GM23338 (cell line): ENCODE measurements at regions not wholly inside any gene's neighbourhood (a gene's known extent, or its start where the extent isn't known, plus 50 kb on each side); places are given as distances from the start of the nearest gene placed in this dataset.

Experiments used
- CREB1 ChIP-seq: fragments of 250-450 bp; sonication (Bioruptor Pico); IDR thresholded peaks from 2 replicates; pipeline ENCODE4 v1.5.0; 2020; ENCODE audit warnings: low read depth, mild to moderate bottlenecking, moderate library complexity
- ETS1 ChIP-seq: IDR thresholded peaks from 2 replicates; pipeline ENCODE4 v1.6.1; 2016; ENCODE audit warnings: antibody characterized with exemption
- EZH2 ChIP-seq: fragments of 200-600 bp; sonication (generic); IDR thresholded peaks from one replicate; pipeline ENCODE4 v1.8.0; 2017; ENCODE audit warnings: antibody characterized with exemption, mild to moderate bottlenecking, low read depth; ENCODE audit not compliant: unreplicated experiment
- EZH2phosphoT487 ChIP-seq: fragments of 200-600 bp; sonication (generic); IDR thresholded peaks from one replicate; pipeline ENCODE4 v1.8.1; 2018; ENCODE audit warnings: antibody characterized with exemption; ENCODE audit not compliant: unreplicated experiment
- JUNB ChIP-seq: IDR thresholded peaks from one replicate; pipeline ENCODE4 v1.6.1; 2016; ENCODE audit warnings: antibody characterized with exemption; ENCODE audit not compliant: unreplicated experiment
- NANOG ChIP-seq: IDR thresholded peaks from 2 replicates; pipeline ENCODE4 v1.6.1; 2016; ENCODE audit warnings: antibody characterized with exemption, borderline replicate concordance
- POLR2AphosphoS5 ChIP-seq: IDR thresholded peaks from 2 replicates; pipeline ENCODE4 v1.6.1; 2016; ENCODE audit warnings: antibody characterized with exemption, low read depth
- STAT1 ChIP-seq: IDR thresholded peaks from one replicate; pipeline ENCODE4 v1.6.1; 2016; ENCODE audit warnings: antibody characterized with exemption; ENCODE audit not compliant: unreplicated experiment
- ZNF114 ChIP-seq: fragments of 250-450 bp; sonication (Bioruptor Pico); IDR thresholded peaks from 2 replicates; pipeline ENCODE4 v1.5.0; 2020; ENCODE audit warnings: mild to moderate bottlenecking, moderate library complexity
- ZNF331 ChIP-seq: fragments of 250-450 bp; sonication (Bioruptor Pico); IDR thresholded peaks from 2 replicates; pipeline ENCODE4 v1.5.0; 2020; ENCODE audit warnings: low read depth, mild to moderate bottlenecking, moderate library complexity
- TF ChIP-seq, protein P1 (sequence below), 2 experiments: fragments of 200-600 bp in 1 of 2; sonication (generic) in 1 of 2; conservative IDR thresholded peaks; 2 replicates each; pipeline versions ENCODE4 v1.5.1 to v1.6.1; 2016 to 2017; ENCODE audit warnings: antibody characterized with exemption in 2 of 2, low read depth in 2 of 2, mild to moderate bottlenecking in 2 of 2, moderate library complexity in 1 of 2
- TF ChIP-seq, protein P2 (sequence below): IDR thresholded peaks from one replicate; pipeline ENCODE4 v1.6.1; 2018; ENCODE audit warnings: antibody characterized with exemption; ENCODE audit not compliant: unreplicated experiment
- TF ChIP-seq, protein P3 (sequence below): fragments of 250-450 bp; sonication (Bioruptor Pico); IDR thresholded peaks from 2 replicates; pipeline ENCODE4 v1.5.0; 2020; ENCODE audit warnings: mild to moderate bottlenecking, moderate library complexity

DNA sequence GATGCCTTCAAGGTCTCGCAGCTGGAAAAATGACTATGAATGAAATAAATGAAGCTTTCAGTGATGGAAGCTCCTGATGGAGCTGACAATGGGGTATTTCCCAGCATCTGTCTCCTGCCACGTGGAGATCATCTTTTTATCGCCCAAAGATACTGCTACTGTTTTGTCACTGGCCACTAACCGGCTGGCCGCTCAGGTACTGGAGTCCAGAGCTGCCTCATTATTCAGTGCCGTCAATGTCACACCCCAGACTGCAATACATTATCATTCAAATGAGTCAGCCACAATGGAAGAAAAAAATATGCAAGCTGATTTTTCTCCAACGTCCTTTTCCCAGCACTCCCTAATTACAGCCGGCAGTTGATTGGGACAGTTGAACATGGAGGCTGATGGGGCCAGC lies 280.4 kb downstream of the ZSWIM6 start:
- TF ChIP-seq, protein P1, sequence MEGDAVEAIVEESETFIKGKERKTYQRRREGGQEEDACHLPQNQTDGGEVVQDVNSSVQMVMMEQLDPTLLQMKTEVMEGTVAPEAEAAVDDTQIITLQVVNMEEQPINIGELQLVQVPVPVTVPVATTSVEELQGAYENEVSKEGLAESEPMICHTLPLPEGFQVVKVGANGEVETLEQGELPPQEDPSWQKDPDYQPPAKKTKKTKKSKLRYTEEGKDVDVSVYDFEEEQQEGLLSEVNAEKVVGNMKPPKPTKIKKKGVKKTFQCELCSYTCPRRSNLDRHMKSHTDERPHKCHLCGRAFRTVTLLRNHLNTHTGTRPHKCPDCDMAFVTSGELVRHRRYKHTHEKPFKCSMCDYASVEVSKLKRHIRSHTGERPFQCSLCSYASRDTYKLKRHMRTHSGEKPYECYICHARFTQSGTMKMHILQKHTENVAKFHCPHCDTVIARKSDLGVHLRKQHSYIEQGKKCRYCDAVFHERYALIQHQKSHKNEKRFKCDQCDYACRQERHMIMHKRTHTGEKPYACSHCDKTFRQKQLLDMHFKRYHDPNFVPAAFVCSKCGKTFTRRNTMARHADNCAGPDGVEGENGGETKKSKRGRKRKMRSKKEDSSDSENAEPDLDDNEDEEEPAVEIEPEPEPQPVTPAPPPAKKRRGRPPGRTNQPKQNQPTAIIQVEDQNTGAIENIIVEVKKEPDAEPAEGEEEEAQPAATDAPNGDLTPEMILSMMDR (conservative IDR thresholded peaks at IDR 0.05; ENCODE audit: low read depth in 2 of 2) = no peak
- TF ChIP-seq POLR2AphosphoS5 (no peak), ZNF114 (CRISPR knock-in tag) (no peak), EZH2 (no peak), EZH2phosphoT487 (no peak), ETS1 (no peak), STAT1 (no peak), CREB1 (CRISPR knock-in tag) (no peak), JUNB (no peak), NANOG (no peak), ZNF331 (CRISPR knock-in tag) (no peak)
- TF ChIP-seq, protein P2, sequence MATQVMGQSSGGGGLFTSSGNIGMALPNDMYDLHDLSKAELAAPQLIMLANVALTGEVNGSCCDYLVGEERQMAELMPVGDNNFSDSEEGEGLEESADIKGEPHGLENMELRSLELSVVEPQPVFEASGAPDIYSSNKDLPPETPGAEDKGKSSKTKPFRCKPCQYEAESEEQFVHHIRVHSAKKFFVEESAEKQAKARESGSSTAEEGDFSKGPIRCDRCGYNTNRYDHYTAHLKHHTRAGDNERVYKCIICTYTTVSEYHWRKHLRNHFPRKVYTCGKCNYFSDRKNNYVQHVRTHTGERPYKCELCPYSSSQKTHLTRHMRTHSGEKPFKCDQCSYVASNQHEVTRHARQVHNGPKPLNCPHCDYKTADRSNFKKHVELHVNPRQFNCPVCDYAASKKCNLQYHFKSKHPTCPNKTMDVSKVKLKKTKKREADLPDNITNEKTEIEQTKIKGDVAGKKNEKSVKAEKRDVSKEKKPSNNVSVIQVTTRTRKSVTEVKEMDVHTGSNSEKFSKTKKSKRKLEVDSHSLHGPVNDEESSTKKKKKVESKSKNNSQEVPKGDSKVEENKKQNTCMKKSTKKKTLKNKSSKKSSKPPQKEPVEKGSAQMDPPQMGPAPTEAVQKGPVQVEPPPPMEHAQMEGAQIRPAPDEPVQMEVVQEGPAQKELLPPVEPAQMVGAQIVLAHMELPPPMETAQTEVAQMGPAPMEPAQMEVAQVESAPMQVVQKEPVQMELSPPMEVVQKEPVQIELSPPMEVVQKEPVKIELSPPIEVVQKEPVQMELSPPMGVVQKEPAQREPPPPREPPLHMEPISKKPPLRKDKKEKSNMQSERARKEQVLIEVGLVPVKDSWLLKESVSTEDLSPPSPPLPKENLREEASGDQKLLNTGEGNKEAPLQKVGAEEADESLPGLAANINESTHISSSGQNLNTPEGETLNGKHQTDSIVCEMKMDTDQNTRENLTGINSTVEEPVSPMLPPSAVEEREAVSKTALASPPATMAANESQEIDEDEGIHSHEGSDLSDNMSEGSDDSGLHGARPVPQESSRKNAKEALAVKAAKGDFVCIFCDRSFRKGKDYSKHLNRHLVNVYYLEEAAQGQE = no peak
- TF ChIP-seq, protein P3, sequence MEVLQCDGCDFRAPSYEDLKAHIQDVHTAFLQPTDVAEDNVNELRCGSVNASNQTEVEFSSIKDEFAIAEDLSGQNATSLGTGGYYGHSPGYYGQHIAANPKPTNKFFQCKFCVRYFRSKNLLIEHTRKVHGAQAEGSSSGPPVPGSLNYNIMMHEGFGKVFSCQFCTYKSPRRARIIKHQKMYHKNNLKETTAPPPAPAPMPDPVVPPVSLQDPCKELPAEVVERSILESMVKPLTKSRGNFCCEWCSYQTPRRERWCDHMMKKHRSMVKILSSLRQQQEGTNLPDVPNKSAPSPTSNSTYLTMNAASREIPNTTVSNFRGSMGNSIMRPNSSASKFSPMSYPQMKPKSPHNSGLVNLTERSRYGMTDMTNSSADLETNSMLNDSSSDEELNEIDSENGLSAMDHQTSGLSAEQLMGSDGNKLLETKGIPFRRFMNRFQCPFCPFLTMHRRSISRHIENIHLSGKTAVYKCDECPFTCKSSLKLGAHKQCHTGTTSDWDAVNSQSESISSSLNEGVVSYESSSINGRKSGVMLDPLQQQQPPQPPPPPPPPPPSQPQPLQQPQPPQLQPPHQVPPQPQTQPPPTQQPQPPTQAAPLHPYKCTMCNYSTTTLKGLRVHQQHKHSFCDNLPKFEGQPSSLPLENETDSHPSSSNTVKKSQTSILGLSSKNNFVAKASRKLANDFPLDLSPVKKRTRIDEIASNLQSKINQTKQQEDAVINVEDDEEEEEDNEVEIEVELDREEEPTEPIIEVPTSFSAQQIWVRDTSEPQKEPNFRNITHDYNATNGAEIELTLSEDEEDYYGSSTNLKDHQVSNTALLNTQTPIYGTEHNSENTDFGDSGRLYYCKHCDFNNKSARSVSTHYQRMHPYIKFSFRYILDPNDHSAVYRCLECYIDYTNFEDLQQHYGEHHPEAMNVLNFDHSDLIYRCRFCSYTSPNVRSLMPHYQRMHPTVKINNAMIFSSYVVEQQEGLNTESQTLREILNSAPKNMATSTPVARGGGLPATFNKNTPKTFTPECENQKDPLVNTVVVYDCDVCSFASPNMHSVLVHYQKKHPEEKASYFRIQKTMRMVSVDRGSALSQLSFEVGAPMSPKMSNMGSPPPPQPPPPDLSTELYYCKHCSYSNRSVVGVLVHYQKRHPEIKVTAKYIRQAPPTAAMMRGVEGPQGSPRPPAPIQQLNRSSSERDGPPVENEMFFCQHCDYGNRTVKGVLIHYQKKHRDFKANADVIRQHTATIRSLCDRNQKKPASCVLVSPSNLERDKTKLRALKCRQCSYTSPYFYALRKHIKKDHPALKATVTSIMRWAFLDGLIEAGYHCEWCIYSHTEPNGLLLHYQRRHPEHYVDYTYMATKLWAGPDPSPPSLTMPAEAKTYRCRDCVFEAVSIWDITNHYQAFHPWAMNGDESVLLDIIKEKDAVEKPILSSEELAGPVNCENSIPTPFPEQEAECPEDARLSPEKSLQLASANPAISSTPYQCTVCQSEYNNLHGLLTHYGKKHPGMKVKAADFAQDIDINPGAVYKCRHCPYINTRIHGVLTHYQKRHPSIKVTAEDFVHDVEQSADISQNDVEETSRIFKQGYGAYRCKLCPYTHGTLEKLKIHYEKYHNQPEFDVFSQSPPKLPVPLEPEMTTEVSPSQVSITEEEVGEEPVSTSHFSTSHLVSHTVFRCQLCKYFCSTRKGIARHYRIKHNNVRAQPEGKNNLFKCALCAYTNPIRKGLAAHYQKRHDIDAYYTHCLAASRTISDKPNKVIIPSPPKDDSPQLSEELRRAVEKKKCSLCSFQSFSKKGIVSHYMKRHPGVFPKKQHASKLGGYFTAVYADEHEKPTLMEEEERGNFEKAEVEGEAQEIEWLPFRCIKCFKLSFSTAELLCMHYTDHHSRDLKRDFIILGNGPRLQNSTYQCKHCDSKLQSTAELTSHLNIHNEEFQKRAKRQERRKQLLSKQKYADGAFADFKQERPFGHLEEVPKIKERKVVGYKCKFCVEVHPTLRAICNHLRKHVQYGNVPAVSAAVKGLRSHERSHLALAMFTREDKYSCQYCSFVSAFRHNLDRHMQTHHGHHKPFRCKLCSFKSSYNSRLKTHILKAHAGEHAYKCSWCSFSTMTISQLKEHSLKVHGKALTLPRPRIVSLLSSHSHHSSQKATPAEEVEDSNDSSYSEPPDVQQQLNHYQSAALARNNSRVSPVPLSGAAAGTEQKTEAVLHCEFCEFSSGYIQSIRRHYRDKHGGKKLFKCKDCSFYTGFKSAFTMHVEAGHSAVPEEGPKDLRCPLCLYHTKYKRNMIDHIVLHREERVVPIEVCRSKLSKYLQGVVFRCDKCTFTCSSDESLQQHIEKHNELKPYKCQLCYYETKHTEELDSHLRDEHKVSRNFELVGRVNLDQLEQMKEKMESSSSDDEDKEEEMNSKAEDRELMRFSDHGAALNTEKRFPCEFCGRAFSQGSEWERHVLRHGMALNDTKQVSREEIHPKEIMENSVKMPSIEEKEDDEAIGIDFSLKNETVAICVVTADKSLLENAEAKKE (CRISPR knock-in tag) = no peak
